OCI-LY1 (cell line): ENCODE measurements at regions not wholly inside any gene's neighbourhood (a gene's known extent, or its start where the extent isn't known, plus 50 kb on each side); places are given as distances from the start of the nearest gene placed in this dataset.

Source experiments
- H2AFZ ChIP-seq: fragments of 200-600 bp; sonication (generic), shearing (Covaris generic); 2 replicates; pipeline ENCODE4 v1.6.0; 2014; ENCODE audit warnings: antibody characterized with exemption, mild to moderate bottlenecking, low read length
- H3F3A ChIP-seq: fragments of 200-600 bp; sonication (generic), shearing (Covaris generic); 2 replicates; pipeline ENCODE4 v1.6.0; 2014; ENCODE audit warnings: mild to moderate bottlenecking, antibody characterized with exemption, low read length, moderate library complexity; ENCODE audit not compliant: insufficient read depth
- H3K27ac ChIP-seq: fragments of 200-600 bp; sonication (generic); 2 replicates; pipeline ENCODE4 v1.5.1; 2014; ENCODE audit warnings: low read length, mixed run types, mild to moderate bottlenecking, low read depth; ENCODE audit not compliant: poor library complexity, severe bottlenecking
- H3K27me3 ChIP-seq: fragments of 200-600 bp; sonication (generic); 2 replicates; pipeline ENCODE4 v1.6.0; 2014; ENCODE audit warnings: antibody characterized with exemption, mild to moderate bottlenecking, low read length, moderate library complexity; ENCODE audit not compliant: insufficient read depth
- H3K36me3 ChIP-seq: fragments of 200-600 bp; sonication (generic); 2 replicates; pipeline ENCODE4 v1.6.1; 2014; ENCODE audit warnings: mild to moderate bottlenecking, antibody characterized with exemption, low read length, moderate library complexity, mixed read lengths; ENCODE audit not compliant: insufficient read depth
- H3K4me1 ChIP-seq: fragments of 200-600 bp; sonication (generic); 2 replicates; pipeline ENCODE4 v1.5.1; 2014; ENCODE audit warnings: mild to moderate bottlenecking, low read length, moderate library complexity; ENCODE audit not compliant: insufficient read depth, severe bottlenecking
- H3K4me2 ChIP-seq: fragments of 200-600 bp; sonication (generic), shearing (Covaris generic); 2 replicates; pipeline ENCODE4 v1.6.1; 2014; ENCODE audit warnings: low read length
- H3K4me3 ChIP-seq: fragments of 200-600 bp; sonication (generic); 2 replicates; pipeline ENCODE4 v1.5.1; 2014; ENCODE audit warnings: low read length, low read depth, mild to moderate bottlenecking, mixed read lengths; ENCODE audit not compliant: poor library complexity, severe bottlenecking
- H3K79me2 ChIP-seq: fragments of 200-600 bp; shearing (Covaris generic); 2 replicates; pipeline ENCODE4 v1.6.1; 2016; ENCODE audit warnings: mixed run types, low read length, mixed read lengths; ENCODE audit not compliant: insufficient read depth
- H3K9ac ChIP-seq: fragments of 200-600 bp; sonication (generic), shearing (Covaris generic); 2 replicates; pipeline ENCODE4 v1.6.1; 2014; ENCODE audit warnings: mild to moderate bottlenecking, low read length, mixed read lengths
- H3K9me2 ChIP-seq: fragments of 200-600 bp; sonication (generic), shearing (Covaris generic); 2 replicates; pipeline ENCODE4 v1.6.1; 2014; ENCODE audit warnings: low read depth, mild to moderate bottlenecking, low read length, mixed read lengths
- H3K9me3 ChIP-seq: fragments of 200-600 bp; shearing (Covaris generic); 2 replicates; pipeline ENCODE4 v1.6.1; 2014; ENCODE audit warnings: low read length, mixed read lengths
- H4K20me1 ChIP-seq: fragments of 200-600 bp; sonication (generic), shearing (Covaris generic); 2 replicates; pipeline ENCODE4 v1.6.0; 2016; ENCODE audit warnings: mild to moderate bottlenecking, low read length; ENCODE audit not compliant: insufficient read depth
- CTCF ChIP-seq: fragments of 200-600 bp; sonication (generic), shearing (Covaris generic); IDR thresholded peaks from 2 replicates; pipeline ENCODE4 v1.5.1; 2017; ENCODE audit warnings: mild to moderate bottlenecking, antibody characterized with exemption, low read length, moderate library complexity, mixed read lengths
- EZH2 ChIP-seq: fragments of 200-600 bp; sonication (generic), shearing (Covaris generic); IDR thresholded peaks from 2 replicates; pipeline ENCODE4 v1.8.0; 2017; ENCODE audit warnings: borderline replicate concordance, mixed run types, mild to moderate bottlenecking, antibody characterized with exemption, low read length, moderate library complexity, mixed read lengths

GRCh38 chr6:169084067-169084466 is 169.6 kb downstream of the THBS2 start:
- H3K36me3 ChIP-seq = no peaks in the 10 kb centered on the region
- no peak overlapping the region for H2AFZ ChIP-seq
- H3K79me2 ChIP-seq = no peaks in the 10 kb centered on the region
- TF ChIP-seq EZH2 (no peak), CTCF (no peak)
- no peak overlapping the region for H3K4me3 ChIP-seq
- no peaks in the 10 kb centered on the region for H3K4me1 ChIP-seq
- no peaks in the 10 kb centered on the region for H4K20me1 ChIP-seq
- H3K9me2 ChIP-seq = no peaks in the 10 kb centered on the region
- H3K9me3 ChIP-seq = no peaks in the 10 kb centered on the region
- H3K4me2 ChIP-seq = no peak overlapping the region
- H3K27ac ChIP-seq = no peak overlapping the region
- H3F3A ChIP-seq = no peaks in the 10 kb centered on the region
- no peak overlapping the region for H3K9ac ChIP-seq
- no peaks in the 10 kb centered on the region for H3K27me3 ChIP-seq

- Histone ChIP-seq H3K27ac (no peak overlapping the region), H3K79me2 (no peaks in the 10 kb centered on the region), H3K27me3 (no peaks in the 10 kb centered on the region), H3K4me3 (no peak overlapping the region), H3K36me3 (no peaks in the 10 kb centered on the region), H2AFZ (no peak overlapping the region), H3K9ac (no peak overlapping the region), H3K9me2 (no peaks in the 10 kb centered on the region), H3K4me1 (no peaks in the 10 kb centered on the region), H4K20me1 (no peaks in the 10 kb centered on the region), H3K9me3 (no peaks in the 10 kb centered on the region), H3F3A (no peaks in the 10 kb centered on the region), H3K4me2 (no peak overlapping the region)
- no peak for TF ChIP-seq CTCF
- no peak for TF ChIP-seq EZH2
Observed at GRCh38 chr6:169083508-169083874, 170.2 kb downstream of the THBS2 start.

DNA sequence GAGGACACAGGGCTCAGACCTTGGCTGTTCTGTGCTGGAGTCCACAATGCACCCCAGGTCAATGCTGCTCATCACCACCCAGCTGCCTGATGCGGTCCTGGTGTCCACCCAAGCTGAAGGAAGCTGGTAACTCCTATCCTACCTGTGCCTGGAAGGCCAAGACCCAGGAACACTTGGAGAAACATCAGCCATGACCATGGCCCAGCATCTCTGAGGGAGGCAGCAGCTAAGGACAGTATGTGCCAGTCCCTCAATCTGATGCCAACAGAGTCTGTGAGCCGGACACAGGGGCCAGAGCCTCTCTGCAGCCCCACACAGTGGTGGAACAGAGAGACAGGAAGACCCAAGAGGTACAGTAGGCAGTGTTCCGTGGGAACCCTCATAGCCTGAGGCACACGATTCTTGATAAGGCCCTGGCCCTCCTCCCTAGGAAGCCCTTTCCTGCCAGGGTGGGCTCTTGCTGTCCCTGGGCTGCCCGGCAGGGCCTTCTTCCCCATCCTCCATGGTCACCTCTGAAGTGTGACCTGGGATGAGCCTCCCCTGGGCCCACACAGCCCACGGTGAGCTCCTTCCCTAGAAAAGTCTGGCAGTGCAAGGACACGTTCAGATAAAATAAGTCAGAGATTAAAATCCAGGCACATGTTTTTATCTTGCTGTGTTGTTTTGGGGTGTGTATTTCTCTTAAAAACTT is 170.7 kb downstream of the THBS2 start:
- Histone ChIP-seq H3F3A (no peaks in the 10 kb centered on the region), H3K4me1 (no peaks in the 10 kb centered on the region), H3K4me2 (no peak overlapping the region), H3K36me3 (no peaks in the 10 kb centered on the region), H4K20me1 (no peaks in the 10 kb centered on the region), H3K79me2 (no peaks in the 10 kb centered on the region), H3K9me2 (no peaks in the 10 kb centered on the region), H2AFZ (no peak overlapping the region), H3K27me3 (no peaks in the 10 kb centered on the region), H3K4me3 (no peak overlapping the region), H3K27ac (no peak overlapping the region), H3K9ac (no peak overlapping the region), H3K9me3 (no peaks in the 10 kb centered on the region)
- TF ChIP-seq EZH2 (no peak), CTCF (no peak)
